Stimulated activated CD4-positive, alpha-beta T cell treated with anti-CD3 and anti-CD28 coated beads, Interleukin-12 subunit alpha, Interleukin-12 subunit beta, amount 100 ng/mL, for 48 hours (primary cell): ENCODE measurements at regions not wholly inside any gene's neighbourhood (a gene's known extent, or its start where the extent isn't known, plus 50 kb on each side); places are given as distances from the start of the nearest gene placed in this dataset.

Experiments used
- DNase-seq, 3 donors: peaks; one replicate each; pipeline ENCODE4 v3.0.0-alpha.2; 2020; ENCODE audit warnings: low read depth in 2 of 3, low spot score in 1 of 3

DNA sequence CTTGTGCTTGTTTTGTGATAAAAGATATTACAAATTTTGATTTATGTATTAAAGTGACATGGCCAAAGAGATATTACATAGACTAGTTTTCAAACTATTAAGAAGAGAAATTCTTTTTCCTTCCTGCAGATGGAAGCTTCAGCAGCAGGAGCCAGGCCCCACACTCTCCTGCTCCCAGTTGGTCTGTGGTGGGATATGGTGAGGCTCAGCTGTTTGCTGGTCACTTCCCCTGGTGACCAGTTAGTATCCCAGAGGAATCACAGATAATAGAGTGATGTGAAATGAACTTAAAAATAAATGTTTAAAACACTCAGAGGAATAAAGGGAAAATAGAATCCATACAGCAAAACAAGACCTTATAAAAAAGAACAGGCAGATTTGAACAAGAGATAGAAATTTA is 154.7 kb downstream of the KTN1 start:
- no peak for DNase-seq

DNA sequence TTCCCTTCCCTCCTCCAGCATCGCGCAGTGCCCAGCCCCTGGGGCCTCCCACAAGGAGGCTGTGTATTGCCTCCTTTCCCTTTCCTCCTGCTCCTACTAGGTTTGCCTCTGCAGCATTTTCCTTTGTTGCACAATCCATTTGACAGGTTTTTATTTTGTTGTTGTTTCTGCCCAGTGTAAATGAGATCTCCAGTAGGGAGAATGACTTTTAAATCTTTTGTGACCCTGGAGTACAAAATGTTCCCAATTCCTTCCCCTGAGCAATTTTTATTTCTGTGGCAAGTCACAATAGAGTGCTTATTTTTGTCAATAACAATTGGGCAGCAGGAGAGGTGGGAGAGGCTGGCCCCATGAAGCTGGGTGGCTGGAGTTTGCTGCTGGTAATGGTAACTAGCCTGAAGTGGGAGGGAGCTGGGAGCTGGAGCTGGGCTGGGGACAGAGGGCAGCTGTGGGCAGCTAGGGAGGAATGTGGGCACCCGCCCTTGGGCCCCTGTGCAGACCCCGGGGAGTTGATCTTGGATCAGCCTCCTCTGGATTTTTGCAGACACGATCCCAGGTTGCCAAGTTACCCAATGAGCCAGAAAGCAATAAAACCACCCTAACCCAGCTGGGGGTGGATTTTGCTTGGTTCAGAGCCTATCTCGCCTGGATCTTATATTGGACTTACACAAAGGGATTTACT is 160.1 kb downstream of the KTN1 start:
- DNase-seq, result no peak

DNA sequence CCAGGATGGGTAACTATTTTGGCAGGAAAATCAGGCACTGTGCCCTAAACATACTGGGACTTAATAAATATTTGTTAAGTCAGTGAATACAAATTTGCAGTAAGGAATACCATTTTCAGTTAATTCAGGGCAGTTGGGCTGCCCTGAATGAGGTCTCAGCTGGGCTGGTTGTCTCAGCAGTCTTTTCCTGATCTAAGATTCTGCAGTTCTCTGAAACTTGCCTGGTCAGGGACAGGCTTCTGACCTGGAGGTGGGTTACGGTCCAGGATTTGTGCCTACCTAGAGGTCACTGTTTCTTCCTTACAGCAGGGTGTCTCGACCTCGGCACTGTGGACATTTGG is 160.6 kb downstream of the KTN1 start:
- DNase-seq, result no peak

DNA sequence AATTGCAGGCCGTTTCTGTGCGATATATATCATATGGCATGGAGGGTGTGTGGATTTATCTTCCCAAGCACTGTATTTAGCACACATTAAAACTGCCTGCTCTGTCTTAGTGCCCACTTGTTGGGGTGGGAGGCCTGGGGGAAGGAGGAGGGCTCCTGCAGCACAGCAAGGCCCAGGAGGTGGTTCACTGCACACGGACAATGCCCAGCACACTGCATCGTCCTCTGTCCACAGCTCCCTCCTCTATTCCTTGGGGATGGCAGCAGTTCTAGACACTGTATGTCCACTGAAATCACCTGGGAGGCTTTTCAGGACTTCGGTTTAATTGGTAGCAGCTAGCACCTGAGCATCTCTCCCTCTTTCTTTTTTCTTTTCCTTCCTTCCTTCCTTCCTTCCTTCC is 161.2 kb downstream of the KTN1 start:
- no peak for DNase-seq

DNA sequence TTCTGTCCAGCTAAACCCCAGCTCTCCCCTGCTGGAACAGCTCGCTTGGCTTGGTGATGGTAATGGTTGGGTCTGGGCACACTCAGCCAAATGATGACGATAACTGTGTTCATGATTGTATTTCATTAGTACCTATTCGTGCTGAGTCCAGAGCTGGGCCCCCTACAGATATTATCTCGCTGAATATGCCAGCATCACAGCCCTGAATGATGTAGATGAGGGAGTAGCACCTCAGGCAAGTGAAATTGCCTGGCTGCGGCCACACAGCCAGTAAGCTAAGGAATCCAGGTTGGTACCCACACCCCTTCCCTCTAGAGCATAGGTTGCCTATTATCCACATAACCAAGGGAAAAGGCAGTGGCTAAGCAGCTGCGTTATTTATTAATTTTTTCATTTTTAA is 163.5 kb downstream of the KTN1 start:
- no peak for DNase-seq

DNA sequence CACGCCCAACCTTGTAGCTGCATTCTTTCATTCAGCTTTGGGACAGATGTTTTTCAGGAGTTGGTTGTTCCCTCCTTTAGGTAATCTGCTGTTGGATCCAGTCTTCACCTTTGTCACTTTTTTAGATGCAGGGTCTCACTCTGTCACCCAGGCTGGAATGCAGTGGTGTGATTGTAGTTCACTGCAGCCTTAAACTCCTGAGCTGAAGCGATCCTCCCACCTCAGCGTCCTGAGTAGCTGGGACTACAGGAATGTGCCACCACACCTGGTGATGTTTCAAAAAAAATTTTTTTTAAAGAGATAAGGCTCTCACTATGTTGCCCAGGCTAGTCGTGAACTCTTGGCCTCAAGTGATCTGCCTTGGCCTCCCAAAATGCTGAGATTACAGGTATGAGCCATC is 164.3 kb downstream of the KTN1 start:
- DNase-seq, result no peak

DNA sequence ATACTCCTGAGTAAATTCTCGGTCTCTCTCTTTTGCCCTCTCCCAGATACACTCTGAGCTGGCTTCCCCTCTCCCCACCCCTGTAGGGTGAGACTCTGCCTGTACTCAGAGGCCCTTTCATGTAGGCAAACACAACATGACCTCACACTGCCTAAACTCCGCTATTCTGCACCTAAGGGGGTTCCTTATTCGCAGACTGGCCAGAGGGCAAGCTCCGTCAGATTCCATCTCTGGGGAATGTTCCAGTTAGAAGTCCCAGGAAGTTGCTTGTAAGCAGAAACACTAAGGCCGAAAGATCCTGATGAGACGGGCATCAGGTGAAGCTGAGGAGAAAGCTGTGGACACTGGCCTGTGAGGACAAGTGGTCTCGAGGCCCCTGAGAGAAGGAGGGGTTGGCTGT is 165.9 kb downstream of the KTN1 start:
- no peak for DNase-seq

DNA sequence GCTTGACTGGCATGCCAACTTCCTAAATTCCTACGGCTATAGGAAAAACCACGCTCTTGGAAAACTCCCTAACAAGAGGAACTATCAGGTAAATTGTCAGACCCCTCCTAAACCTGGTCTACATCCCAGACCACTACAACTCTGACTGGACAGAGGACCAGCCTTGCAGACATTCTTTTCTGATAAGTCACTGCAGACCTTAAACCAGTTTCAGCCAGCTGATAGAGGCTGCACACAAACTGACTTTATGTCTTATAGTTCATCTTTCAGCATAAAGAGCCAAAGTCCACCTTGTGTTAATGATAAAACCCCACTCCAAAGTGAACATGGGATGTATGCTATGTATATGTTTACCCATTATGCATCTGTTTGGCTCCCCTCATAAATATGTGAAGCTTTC is 166.6 kb downstream of the KTN1 start:
- DNase-seq, result no peak

DNA sequence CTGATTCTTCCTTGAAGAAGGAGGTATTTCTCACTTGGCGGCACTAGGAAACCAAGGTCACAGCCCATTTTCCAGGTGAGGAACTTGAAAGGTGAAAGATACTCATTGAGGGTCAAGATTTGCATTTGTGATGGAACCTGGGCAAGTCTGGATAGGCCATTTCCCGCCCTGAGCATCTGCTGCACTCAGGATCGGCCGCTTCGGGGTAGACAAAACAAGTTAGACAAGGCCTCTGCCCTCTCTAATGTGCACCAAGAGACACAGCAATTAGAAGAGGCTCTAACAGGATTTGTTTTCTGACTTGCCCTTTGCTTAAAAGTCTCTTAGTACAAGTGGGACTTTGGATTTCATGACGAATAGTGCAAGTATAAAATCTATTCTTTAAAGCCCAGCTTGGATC is 167.2 kb downstream of the KTN1 start:
- DNase-seq, result no peak

DNA sequence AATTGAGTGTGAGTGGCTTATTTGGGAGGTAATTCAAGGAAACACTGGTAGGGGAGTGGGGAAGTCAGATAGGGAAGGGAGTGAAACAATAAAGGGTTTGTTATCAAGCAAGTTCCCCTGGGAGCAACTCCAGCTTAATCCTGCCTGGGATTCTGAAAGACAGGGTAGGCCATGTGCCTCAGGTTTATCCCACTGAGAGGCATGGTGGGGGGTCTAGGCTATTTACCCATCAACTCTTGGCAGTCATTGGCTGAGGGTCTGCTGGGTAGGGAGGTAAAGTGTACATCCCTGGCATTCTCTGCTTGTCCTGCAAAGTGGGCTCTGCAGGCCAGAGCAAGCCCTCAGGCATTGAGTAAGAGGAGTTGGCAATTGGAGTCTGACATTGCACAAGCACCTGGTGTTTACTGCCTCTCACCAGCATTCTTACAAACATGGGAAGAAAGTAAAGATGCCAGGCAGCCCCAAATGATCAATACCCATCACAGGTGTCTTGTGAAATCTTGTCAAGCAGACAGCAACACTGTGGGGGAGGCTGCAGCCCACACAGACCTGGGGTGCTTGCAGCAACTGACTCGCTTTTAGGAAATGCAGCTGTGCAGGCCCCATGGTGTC is 169.3 kb downstream of the KTN1 start:
- no peak for DNase-seq

DNA sequence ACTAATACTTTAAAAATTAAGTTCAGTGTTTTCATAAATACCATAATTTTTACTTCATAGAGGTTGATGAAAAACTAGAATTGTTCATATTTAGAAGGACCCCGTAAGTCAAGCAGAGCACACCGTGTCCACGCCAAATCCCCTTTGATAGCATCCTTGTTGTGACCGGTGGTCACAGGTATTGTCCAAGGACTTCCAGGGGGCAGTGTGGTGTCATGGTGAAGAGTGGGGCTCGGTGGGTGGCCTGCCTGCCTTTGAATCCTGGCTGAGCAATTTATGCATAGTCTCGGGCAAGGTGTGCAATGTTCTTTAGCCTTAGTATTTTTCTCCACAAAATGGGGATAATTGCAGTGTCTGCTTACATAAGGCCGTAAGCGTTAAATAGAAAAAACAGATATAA is 169.9 kb downstream of the KTN1 start:
- DNase-seq, result no peak

DNA sequence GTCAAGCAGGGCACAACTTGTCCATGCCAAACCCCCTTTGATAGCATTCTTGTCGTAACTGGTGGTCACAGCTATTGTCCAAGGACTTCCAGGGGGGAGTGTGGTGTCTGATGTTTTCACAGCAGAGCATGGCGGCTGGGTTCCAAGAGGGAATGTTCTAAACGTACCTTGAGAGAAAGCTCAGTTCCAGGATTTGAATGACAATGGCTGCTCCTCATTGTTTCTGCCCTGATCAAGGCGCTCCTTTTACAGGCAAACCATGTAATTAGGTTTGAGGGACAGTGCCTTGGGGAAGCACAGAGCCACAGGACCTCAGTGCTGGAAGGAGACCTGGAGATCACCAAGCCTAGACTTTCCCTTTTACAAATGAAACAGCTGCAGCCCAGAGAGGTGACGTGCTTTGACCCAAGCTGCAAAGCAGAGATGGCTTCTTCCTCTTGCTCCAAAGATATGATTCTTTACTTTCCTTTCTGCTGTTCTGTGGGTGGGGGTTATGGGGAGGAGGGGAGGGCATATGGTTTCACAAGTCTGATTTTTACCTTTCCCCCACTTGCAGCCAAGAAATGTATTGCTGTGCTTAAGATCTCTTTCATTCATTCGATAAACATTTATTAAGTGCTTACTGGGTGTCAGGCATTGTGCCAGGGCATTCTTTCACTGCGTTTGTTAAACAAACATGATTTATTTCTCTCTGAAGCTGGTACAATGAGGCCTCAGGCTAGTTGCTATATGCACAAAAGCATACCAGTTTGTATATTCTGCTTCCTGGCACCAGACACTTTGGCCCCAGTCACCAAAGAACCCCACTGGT is 172.8 kb downstream of the KTN1 start:
- no peak for DNase-seq

DNA sequence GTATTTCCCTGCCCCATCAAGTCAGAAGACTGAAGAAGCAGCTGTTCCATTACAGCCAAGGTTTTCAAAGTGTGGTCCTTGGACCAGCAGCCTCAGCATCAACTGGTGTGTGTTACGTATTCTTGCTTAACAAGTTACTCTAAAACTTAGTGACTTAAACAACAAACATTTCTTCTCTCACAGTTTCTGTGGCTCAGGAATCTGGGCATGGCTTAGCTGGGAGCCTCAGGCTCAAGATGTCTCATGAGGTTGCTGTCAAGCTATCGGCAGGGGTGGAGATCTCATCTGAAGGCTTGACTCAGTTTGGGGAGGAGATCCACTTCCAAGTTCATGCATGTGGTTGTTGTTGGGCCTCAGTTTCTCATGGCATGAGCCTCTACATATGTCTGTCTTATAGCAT is 174.5 kb downstream of the KTN1 start:
- DNase-seq, result no peak

DNA sequence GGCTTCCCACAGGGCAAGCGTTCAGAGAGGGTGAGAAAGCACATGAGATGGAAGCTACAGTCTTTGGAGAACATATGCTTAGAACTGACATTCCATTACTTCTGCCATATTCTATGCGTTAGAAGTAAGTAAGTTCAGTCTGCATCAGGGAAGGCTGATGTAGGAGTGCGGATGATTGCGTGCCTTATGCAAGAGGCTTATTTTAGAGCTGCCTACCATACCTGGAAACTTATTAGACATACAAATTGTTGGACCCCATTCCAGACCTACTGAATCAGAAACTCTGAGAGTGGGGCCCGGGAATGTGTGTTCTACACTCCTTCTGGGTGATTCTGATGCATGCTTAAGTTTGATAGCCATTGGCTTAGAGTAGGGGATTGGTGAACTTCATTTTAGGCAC is 174.9 kb downstream of the KTN1 start:
- no peak for DNase-seq

DNA sequence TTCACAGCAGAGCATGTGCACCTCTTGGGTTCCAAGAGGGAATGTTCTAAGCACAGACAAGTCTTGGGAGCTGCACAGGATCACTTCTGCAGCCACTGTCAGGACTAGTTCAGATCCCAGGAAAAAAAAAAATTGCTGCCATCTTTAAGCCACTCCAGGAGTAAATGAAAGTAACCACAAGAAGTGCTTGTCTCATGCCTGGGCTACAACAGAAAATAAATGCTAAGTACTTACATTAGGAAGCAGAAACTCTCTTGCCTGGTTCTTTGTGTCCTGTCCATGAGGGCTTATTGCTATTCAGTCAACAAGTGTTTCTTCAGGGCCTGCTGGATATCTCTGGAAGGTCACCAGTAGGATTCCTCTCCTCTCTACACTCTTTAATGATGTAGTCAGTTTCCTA is 176.1 kb downstream of the KTN1 start:
- no peak for DNase-seq

DNA sequence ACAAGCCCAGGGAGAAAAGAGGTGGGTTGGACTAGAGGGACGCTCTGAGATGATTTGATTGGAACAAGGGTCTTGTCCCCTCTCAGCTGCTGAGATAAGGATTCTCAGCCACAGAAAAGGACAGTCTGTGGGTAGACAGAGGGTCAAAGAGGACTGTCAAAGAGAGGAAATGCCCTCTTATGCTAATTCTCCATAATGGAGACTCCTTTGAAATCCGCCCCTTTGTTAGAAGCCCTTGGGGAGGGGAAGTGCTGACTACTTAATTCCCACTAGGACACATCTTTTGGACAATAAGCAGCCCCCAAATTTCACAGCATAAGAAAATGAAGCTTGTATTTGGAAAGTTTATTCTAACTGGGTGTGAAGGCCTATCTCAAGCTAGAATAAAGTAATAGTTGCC is 176.6 kb downstream of the KTN1 start:
- DNase-seq, result no peak

DNA sequence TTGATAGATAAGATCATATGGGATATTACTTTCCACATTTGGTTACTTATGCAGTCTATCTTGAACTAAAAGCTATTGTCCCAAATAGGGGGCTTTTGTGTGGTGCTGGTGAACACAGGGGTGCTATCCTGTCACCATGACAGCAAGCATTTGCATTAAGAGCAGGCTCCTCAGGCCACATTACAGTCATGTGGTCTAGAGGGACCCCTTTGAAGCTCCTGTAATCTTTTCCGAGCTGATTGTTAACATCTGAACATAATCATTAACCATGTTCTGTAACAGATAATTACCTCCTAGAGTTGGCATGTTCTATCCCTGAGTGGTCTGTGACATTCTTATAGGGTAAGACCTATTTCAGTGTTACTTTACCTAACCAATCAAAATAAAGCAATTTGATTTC is 178.8 kb downstream of the KTN1 start:
- DNase-seq, result no peak

DNA sequence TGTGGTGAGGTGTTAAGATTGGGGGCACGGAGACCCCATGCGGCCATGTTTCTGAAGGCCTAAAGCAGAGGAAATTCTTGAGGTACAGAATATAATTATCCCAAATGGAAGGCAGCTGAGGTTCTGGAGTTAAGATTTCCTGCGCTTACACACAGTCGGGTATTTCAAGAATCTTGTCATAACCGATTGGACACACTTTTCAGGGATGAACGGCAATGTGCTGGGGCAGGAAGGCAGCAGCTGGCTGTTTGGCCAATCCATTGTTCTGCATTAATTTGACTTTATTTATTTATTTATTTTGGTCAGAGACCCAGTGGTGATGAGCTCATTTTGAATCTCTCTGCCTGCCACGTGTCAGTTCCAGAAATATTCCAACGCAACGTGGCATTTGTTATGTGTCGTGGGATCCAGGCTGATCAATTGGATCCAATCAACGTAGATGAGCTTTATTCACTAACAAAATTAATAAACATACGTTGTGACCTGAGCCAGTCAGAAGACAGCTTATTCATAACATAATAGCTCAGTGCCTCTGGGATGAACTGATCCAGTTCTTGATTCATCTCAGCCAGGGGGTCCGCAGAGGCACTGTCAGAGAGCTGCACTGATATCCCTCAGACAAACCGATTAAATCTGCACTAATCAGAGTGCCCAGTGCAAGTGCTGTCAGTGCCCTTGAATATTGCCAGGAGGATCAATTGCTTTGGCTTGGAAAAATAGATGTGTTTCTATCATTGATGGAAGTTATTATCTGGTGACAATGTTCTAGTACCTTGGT is 181.0 kb downstream of the KTN1 start:
- DNase-seq, result no peak

DNA sequence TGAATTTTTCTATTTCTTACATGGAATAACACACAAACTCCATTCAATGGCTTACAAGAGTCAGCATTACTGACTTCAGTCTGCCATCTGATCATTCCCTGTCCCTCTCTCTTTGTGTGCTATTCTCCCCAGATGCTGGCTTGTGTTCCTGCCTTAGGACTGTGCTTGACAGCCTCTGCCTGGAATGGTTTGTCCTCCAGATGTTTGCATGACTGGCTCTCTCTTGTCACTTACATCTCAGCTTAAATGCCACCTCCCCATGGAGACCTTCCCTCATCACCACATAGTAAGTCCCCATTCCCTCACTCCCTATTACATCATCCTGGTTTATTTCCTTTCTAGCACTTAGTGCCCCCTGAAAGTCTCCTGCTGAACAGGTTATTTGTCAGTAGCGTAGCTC is 181.6 kb downstream of the KTN1 start:
- no peak for DNase-seq

DNA sequence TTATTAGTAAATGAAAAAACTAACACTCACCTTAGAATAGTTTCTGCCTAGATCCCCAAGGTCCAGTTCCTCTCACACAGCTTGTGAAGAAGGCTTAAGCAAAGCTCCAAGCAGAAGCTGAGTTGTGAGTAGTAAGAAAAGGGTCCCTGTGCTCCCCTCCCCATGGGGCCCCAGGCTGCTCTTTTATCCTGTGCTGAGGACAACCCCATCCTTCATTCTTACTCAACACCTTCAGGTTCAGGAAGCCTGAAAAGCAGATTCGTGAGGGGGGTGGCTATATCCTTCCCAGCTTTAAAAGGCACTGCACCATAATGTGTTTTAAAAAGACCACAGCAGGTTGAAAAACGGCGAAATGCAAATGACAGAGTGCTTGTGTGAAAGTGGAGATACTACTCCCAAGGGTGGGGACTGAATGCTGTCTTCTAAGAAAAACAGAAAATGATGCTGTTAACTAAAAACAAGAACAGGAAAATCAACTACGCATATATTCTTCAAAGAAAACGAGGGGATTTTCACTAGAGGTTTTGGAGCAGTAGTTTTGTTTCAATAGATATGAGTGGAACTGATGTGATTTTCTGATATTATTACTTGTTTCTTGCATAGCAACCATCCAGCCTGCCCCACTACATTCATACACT is 182.7 kb downstream of the KTN1 start:
- DNase-seq, result no peak

DNA sequence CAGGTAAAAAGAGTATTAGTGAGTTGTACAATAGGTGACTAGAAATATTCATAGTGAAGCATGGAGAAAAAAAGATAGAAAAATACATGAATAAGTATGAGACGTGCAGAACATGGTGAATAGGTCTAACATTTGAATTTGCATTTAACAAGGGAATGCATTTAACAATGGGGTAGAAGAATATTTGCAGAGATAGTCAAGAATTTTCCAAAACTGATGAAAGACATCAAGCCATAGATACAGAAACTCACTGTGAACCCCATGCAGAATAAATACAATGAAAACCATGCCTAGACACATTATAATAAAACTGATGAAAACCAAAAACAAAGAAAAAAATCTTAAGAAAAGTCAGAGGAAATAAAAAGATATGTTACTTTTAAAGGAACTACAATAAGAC is 184.8 kb downstream of the KTN1 start:
- DNase-seq, result no peak
